PC-3 (cell line): ENCODE measurements at regions not wholly inside any gene's neighbourhood (a gene's known extent, or its start where the extent isn't known, plus 50 kb on each side); places are given as distances from the start of the nearest gene placed in this dataset.

ENCODE experiments used
- EZH2 ChIP-seq: fragments of 300-600 bp; sonication (generic); IDR thresholded peaks from one replicate; pipeline ENCODE4 v1.6.1; 2017; ENCODE audit warnings: antibody characterized with exemption, mild to moderate bottlenecking, low read length; ENCODE audit not compliant: unreplicated experiment
- EZH2phosphoT487 ChIP-seq: fragments of 300-600 bp; sonication (generic); IDR thresholded peaks from 2 replicates; pipeline ENCODE4 v1.6.1; 2018; ENCODE audit warnings: mild to moderate bottlenecking, antibody characterized with exemption, low read length, borderline replicate concordance
- TF ChIP-seq, protein P1 (sequence below): fragments of 300-600 bp; sonication (generic); conservative IDR thresholded peaks from 2 replicates; pipeline ENCODE4 v1.5.1; 2017; ENCODE audit warnings: antibody characterized with exemption, low read depth, mild to moderate bottlenecking, low read length

DNA sequence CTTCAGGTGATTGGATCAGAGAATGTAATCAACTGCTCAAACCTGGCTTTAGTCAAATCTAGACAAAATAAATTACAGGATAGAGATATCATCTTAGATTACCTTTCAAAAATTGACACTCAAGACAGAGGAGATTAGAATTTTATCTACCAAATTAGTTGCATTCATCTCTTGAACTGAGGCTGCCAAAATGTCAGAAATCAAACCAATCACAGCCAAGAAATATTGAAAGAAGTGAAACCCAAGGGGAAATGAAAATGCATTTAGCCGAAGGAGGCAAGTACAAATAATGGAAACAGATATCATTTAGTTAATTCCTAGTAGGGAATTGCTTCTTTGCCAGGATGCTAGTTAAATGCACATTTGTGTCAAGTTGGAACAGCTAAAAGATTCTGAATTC, 261.1 kb upstream of the PDZRN3 start:
- TF ChIP-seq, protein P1, sequence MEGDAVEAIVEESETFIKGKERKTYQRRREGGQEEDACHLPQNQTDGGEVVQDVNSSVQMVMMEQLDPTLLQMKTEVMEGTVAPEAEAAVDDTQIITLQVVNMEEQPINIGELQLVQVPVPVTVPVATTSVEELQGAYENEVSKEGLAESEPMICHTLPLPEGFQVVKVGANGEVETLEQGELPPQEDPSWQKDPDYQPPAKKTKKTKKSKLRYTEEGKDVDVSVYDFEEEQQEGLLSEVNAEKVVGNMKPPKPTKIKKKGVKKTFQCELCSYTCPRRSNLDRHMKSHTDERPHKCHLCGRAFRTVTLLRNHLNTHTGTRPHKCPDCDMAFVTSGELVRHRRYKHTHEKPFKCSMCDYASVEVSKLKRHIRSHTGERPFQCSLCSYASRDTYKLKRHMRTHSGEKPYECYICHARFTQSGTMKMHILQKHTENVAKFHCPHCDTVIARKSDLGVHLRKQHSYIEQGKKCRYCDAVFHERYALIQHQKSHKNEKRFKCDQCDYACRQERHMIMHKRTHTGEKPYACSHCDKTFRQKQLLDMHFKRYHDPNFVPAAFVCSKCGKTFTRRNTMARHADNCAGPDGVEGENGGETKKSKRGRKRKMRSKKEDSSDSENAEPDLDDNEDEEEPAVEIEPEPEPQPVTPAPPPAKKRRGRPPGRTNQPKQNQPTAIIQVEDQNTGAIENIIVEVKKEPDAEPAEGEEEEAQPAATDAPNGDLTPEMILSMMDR: no peak
- TF ChIP-seq EZH2: no peak
- TF ChIP-seq EZH2phosphoT487: no peak
